K562 (cell line): ENCODE measurements at regions not wholly inside any gene's neighbourhood (a gene's known extent, or its start where the extent isn't known, plus 50 kb on each side); places are given as distances from the start of the nearest gene placed in this dataset.

Experiments
- EZH2 ChIP-seq: IDR thresholded peaks from 2 replicates; pipeline ENCODE4 v1.6.1; 2012; ENCODE audit warnings: low read depth, mild to moderate bottlenecking, inconsistent platforms, low read length, borderline replicate concordance
- RNF2 ChIP-seq: sonication (generic); IDR thresholded peaks from 2 replicates; pipeline ENCODE4 v1.6.1; 2016
- SP2 ChIP-seq: IDR thresholded peaks from 2 replicates; pipeline ENCODE4 v1.6.1; 2011; ENCODE audit warnings: mild to moderate bottlenecking, low read depth, low read length, moderate library complexity; ENCODE audit not compliant: poor library complexity, severe bottlenecking; ENCODE audit errors: extremely low read depth
- ZNF561 ChIP-seq: fragments of 450-650 bp; formaldehyde crosslinking; conservative IDR thresholded peaks from 2 replicates; pipeline ENCODE4 v1.4.0; 2020; ENCODE audit warnings: mild to moderate bottlenecking, moderate library complexity
- TF ChIP-seq, protein P1 (sequence below): sonication (generic); formaldehyde crosslinking; IDR thresholded peaks from 2 replicates; pipeline ENCODE4 v1.4.0; 2020; ENCODE audit warnings: mild to moderate bottlenecking, missing genetic modification reagents

DNA sequence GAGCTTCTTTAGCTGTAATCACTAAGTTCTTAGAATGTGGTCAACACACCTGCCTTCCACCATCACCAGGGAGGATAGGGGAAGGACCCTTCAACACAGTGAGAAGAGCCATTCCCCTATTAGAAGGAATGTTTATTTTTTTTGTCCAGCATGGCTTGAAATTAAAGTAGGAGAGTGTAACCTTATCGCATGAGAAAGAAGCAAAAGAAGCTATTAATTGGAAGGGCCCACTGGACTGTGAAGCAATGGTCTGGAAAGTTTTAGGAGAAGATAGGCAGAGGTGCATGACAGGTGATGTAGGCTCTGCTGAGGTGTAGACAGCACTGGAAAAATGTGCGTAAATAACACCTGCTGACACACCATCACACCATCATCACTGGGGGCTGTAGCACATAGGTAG, 1526.0 kb downstream of the MAT2B start:
- TF ChIP-seq EZH2 (no peak), RNF2 (no peak), SP2 (no peak), ZNF561 (CRISPR knock-in tag) (no peak)
- TF ChIP-seq, protein P1, sequence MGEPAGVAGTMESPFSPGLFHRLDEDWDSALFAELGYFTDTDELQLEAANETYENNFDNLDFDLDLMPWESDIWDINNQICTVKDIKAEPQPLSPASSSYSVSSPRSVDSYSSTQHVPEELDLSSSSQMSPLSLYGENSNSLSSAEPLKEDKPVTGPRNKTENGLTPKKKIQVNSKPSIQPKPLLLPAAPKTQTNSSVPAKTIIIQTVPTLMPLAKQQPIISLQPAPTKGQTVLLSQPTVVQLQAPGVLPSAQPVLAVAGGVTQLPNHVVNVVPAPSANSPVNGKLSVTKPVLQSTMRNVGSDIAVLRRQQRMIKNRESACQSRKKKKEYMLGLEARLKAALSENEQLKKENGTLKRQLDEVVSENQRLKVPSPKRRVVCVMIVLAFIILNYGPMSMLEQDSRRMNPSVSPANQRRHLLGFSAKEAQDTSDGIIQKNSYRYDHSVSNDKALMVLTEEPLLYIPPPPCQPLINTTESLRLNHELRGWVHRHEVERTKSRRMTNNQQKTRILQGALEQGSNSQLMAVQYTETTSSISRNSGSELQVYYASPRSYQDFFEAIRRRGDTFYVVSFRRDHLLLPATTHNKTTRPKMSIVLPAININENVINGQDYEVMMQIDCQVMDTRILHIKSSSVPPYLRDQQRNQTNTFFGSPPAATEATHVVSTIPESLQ (CRISPR knock-in tag), result no peak
